ENCODE measurements at regions not wholly inside any gene's neighbourhood (a gene's known extent, or its start where the extent isn't known, plus 50 kb on each side); places are given as distances from the start of the nearest gene placed in this dataset.
A peak's percentile ranks its signal among the peaks of the same experiment; 100 is the strongest.

- peak in 1 of 10 donors; percentile 24 for DNase-seq
- peaks cover 0 to 8% (median 3%) of the 10 kb centered on the region in 9 donors for H3K9me3 Mint-ChIP-seq
- H3K4me1 Mint-ChIP-seq, result no peaks in the 10 kb centered on the region
- no peak overlapping the region for H3K4me3 Mint-ChIP-seq
- H3K36me3 Mint-ChIP-seq, result no peaks in the 10 kb centered on the region
- peaks cover 4 to 17% (median 11%) of the 10 kb centered on the region in 5 donors for H3K27me3 Mint-ChIP-seq
- no peak for ATAC-seq
- POLR2A ChIA-PET, result no interaction called here
- H3K27ac Mint-ChIP-seq, result no peak overlapping the region
Observed at GRCh38 chr14:101098641-101099040, 195.1 kb upstream of the RTL1 start.

- H3K27ac Mint-ChIP-seq, result no peak overlapping the region
- H3K4me3 Mint-ChIP-seq, result no peak overlapping the region
- H3K4me1 Mint-ChIP-seq, result no peaks in the 10 kb centered on the region
- peaks cover 3 to 16% (median 11%) of the 10 kb centered on the region in 5 donors for H3K27me3 Mint-ChIP-seq
- POLR2A ChIA-PET, result no interaction called here
- peak in 1 of 10 donors; percentile 15 for DNase-seq
- no peaks in the 10 kb centered on the region for H3K36me3 Mint-ChIP-seq
- ATAC-seq, result no peak
- peaks cover 0 to 8% (median 3%) of the 10 kb centered on the region in 9 donors for H3K9me3 Mint-ChIP-seq
Observed at GRCh38 chr14:101101456-101102056, 198.0 kb upstream of the RTL1 start.

- Mint-ChIP-seq H3K4me1 (no peaks in the 10 kb centered on the region), H3K27me3 (peaks cover 3 to 13% (median 8%) of the 10 kb centered on the region in 5 donors), H3K4me3 (no peak overlapping the region), H3K36me3 (no peaks in the 10 kb centered on the region), H3K9me3 (peaks cover 0 to 13% (median 3%) of the 10 kb centered on the region in 9 donors), H3K27ac (no peak overlapping the region)
- POLR2A ChIA-PET, result no interaction called here
- ATAC-seq (no peak), DNase-seq (peak in 2 of 10 donors; percentile 12 to 44)
Observed at GRCh38 chr14:101102875-101103274, 199.4 kb upstream of the RTL1 start.

GRCh38 chr14:101103321-101103901 lies 199.9 kb upstream of the RTL1 start:
- peaks cover 0 to 13% (median 3%) of the 10 kb centered on the region in 9 donors for H3K9me3 Mint-ChIP-seq
- ATAC-seq, result no peak
- H3K4me3 Mint-ChIP-seq, result no peak overlapping the region
- H3K4me1 Mint-ChIP-seq, result no peaks in the 10 kb centered on the region
- POLR2A ChIA-PET, result no interaction called here
- H3K27me3 Mint-ChIP-seq, result peaks cover under 1 to 13% (median 6%) of the 10 kb centered on the region in 5 donors
- peak in 2 of 10 donors; percentile 12 to 30 for DNase-seq
- no peak overlapping the region for H3K27ac Mint-ChIP-seq
- no peaks in the 10 kb centered on the region for H3K36me3 Mint-ChIP-seq

GRCh38 chr14:101104485-101104884 lies 201.0 kb upstream of the RTL1 start:
- Mint-ChIP-seq H3K36me3 (no peaks in the 10 kb centered on the region), H3K27me3 (peaks cover 0 to 10% (median 4%) of the 10 kb centered on the region in 5 donors), H3K9me3 (peaks cover 0 to 13% (median 0%) of the 10 kb centered on the region in 9 donors), H3K4me3 (no peak overlapping the region), H3K27ac (no peak overlapping the region), H3K4me1 (no peaks in the 10 kb centered on the region)
- no peak for ATAC-seq
- POLR2A ChIA-PET, result no interaction called here
- DNase-seq, result peak in 2 of 10 donors; percentile 10 to 42

GRCh38 chr14:101105045-101105444 lies 201.5 kb upstream of the RTL1 start:
- peaks cover 0 to 13% (median 0%) of the 10 kb centered on the region in 9 donors for H3K9me3 Mint-ChIP-seq
- POLR2A ChIA-PET, result no interaction called here
- no peak overlapping the region for H3K27ac Mint-ChIP-seq
- H3K4me1 Mint-ChIP-seq, result no peaks in the 10 kb centered on the region
- peaks cover 0 to 8% (median 3%) of the 10 kb centered on the region in 5 donors for H3K27me3 Mint-ChIP-seq
- H3K4me3 Mint-ChIP-seq, result no peak overlapping the region
- H3K36me3 Mint-ChIP-seq, result no peaks in the 10 kb centered on the region
- DNase-seq (no peak), ATAC-seq (no peak)

- DNase-seq (peak in 1 of 10 donors; percentile 14), ATAC-seq (no peak)
- POLR2A ChIA-PET, result no interaction called here
- peaks cover 0 to 13% (median 0%) of the 10 kb centered on the region in 9 donors for H3K9me3 Mint-ChIP-seq
- H3K36me3 Mint-ChIP-seq, result no peaks in the 10 kb centered on the region
- peaks cover 0 to 3% (median 2%) of the 10 kb centered on the region in 5 donors for H3K27me3 Mint-ChIP-seq
- H3K4me3 Mint-ChIP-seq, result no peak overlapping the region
- H3K27ac Mint-ChIP-seq, result no peak overlapping the region
- H3K4me1 Mint-ChIP-seq, result no peaks in the 10 kb centered on the region
Observed at GRCh38 chr14:101108579-101109346, 205.2 kb upstream of the RTL1 start.

- no peak for ATAC-seq
- peaks cover 0 to 13% (median 0%) of the 10 kb centered on the region in 9 donors for H3K9me3 Mint-ChIP-seq
- no peaks in the 10 kb centered on the region for H3K4me1 Mint-ChIP-seq
- no peak overlapping the region for H3K27ac Mint-ChIP-seq
- H3K36me3 Mint-ChIP-seq, result no peaks in the 10 kb centered on the region
- peaks cover 0 to 2% (median 0%) of the 10 kb centered on the region in 5 donors for H3K27me3 Mint-ChIP-seq
- no peak overlapping the region for H3K4me3 Mint-ChIP-seq
- peak in 1 of 10 donors; percentile 44 for DNase-seq
- POLR2A ChIA-PET, result no interaction called here
Observed at GRCh38 chr14:101109347-101109638, 205.8 kb upstream of the RTL1 start.

GRCh38 chr14:101109981-101110728 lies 206.6 kb upstream of the RTL1 start:
- H3K36me3 Mint-ChIP-seq, result no peaks in the 10 kb centered on the region
- peak in 2 of 10 donors; percentile 10 to 19 for DNase-seq
- H3K27me3 Mint-ChIP-seq, result peaks cover 0 to 8% (median 2%) of the 10 kb centered on the region in 5 donors
- H3K27ac Mint-ChIP-seq, result no peak overlapping the region
- H3K4me1 Mint-ChIP-seq, result no peaks in the 10 kb centered on the region
- H3K9me3 Mint-ChIP-seq, result peaks cover 0 to 13% (median 0%) of the 10 kb centered on the region in 9 donors
- POLR2A ChIA-PET, result no interaction called here
- no peak for ATAC-seq
- no peak overlapping the region for H3K4me3 Mint-ChIP-seq

GRCh38 chr14:101110729-101111619 lies 207.5 kb upstream of the RTL1 start:
- Mint-ChIP-seq H3K27ac (no peak overlapping the region), H3K4me1 (no peaks in the 10 kb centered on the region), H3K4me3 (no peak overlapping the region), H3K27me3 (peaks cover 0 to 13% (median 2%) of the 10 kb centered on the region in 5 donors), H3K36me3 (no peaks in the 10 kb centered on the region), H3K9me3 (peaks cover 0 to 13% (median 0%) of the 10 kb centered on the region in 9 donors)
- ATAC-seq (no peak), DNase-seq (peak in 2 of 10 donors; percentile 14 to 55)
- POLR2A ChIA-PET, result no interaction called here

- POLR2A ChIA-PET, result no interaction called here
- no peak overlapping the region for H3K27ac Mint-ChIP-seq
- H3K4me1 Mint-ChIP-seq, result no peaks in the 10 kb centered on the region
- no peaks in the 10 kb centered on the region for H3K36me3 Mint-ChIP-seq
- H3K4me3 Mint-ChIP-seq, result no peak overlapping the region
- H3K9me3 Mint-ChIP-seq, result peaks cover 0 to 8% (median 0%) of the 10 kb centered on the region in 9 donors
- ATAC-seq (no peak), DNase-seq (peak in 2 of 10 donors; percentile 15 to 43)
- peaks cover 0 to 13% (median 2%) of the 10 kb centered on the region in 5 donors for H3K27me3 Mint-ChIP-seq
Observed at GRCh38 chr14:101111620-101112290, 208.2 kb upstream of the RTL1 start.

Data from naive thymus-derived CD8-positive, alpha-beta T cell (primary cell).